CD4-positive, CD25-positive, alpha-beta regulatory T cell (primary cell): ENCODE measurements at regions not wholly inside any gene's neighbourhood (a gene's known extent, or its start where the extent isn't known, plus 50 kb on each side); places are given as distances from the start of the nearest gene placed in this dataset.

ENCODE experiments used
- ATAC-seq, 2 donors: fragments of 150-1000 bp; cut with Tn5 transposase; one replicate each; pipeline ENCODE4 v1.10.0; 2021; ENCODE audit warnings: low read depth in 2 of 2, moderate number of reproducible peaks in 2 of 2, moderate library complexity in 1 of 2
- DNase-seq, 3 donors: peaks; one replicate each; pipeline versions ENCODE4 v3.0.0 to v3.0.0-alpha.2; 2012 to 2022; ENCODE audit warnings: mixed read lengths in 1 of 3
- H3K27ac ChIP-seq: one replicate; pipeline ENCODE4 v1.7.0; 2013; ENCODE audit warnings: mild to moderate bottlenecking, low read length; ENCODE audit not compliant: insufficient read depth, poor library complexity, severe bottlenecking
- H3K27me3 ChIP-seq: one replicate; pipeline ENCODE4 v1.7.0; 2013; ENCODE audit warnings: low read length; ENCODE audit not compliant: control insufficient read depth, insufficient read depth
- H3K36me3 ChIP-seq: one replicate; pipeline ENCODE4 v1.7.0; 2013; ENCODE audit warnings: mild to moderate bottlenecking, low read length, moderate library complexity; ENCODE audit not compliant: control insufficient read depth, insufficient read depth
- H3K4me1 ChIP-seq: 2 replicates; pipeline ENCODE4 v1.7.0; 2013; ENCODE audit warnings: mild to moderate bottlenecking, low read length; ENCODE audit not compliant: insufficient read depth, control insufficient read depth, poor library complexity, severe bottlenecking
- H3K4me3 ChIP-seq: one replicate; pipeline ENCODE4 v1.7.0; 2013; ENCODE audit warnings: low read depth, mild to moderate bottlenecking, low read length, moderate library complexity
- H3K9me3 ChIP-seq, 2 experiments: 1 replicate in 1 of 2; 2 replicates in 1 of 2; pipeline ENCODE4 v1.7.0; 2013; ENCODE audit warnings: low read length in 2 of 2, mild to moderate bottlenecking in 1 of 2, moderate library complexity in 1 of 2; ENCODE audit not compliant: control insufficient read depth in 2 of 2
- H3K27ac Mint-ChIP-seq, 3 donors: one replicate each; pipeline ENCODE4 v1.8.0; 2020 to 2022; ENCODE audit warnings: mild to moderate bottlenecking in 3 of 3, mixed read lengths in 3 of 3, moderate library complexity in 2 of 3
- H3K27me3 Mint-ChIP-seq: one replicate; pipeline ENCODE4 v1.8.0; 2022; ENCODE audit warnings: mild to moderate bottlenecking, mixed read lengths
- H3K36me3 Mint-ChIP-seq: one replicate; pipeline ENCODE4 v1.8.0; 2020; ENCODE audit warnings: mixed read lengths
- H3K4me1 Mint-ChIP-seq, 4 donors: one replicate each; pipeline ENCODE4 v1.8.0; 2020 to 2022; ENCODE audit warnings: mixed read lengths in 4 of 4, mild to moderate bottlenecking in 1 of 4
- H3K4me3 Mint-ChIP-seq, 4 donors: one replicate each; pipeline ENCODE4 v1.8.0; 2020 to 2022; ENCODE audit warnings: mild to moderate bottlenecking in 4 of 4, mixed read lengths in 4 of 4, moderate library complexity in 3 of 4
- H3K9me3 Mint-ChIP-seq, 7 donors: one replicate each; pipeline ENCODE4 v1.8.0; 2020 to 2022; ENCODE audit warnings: mixed read lengths in 7 of 7, mild to moderate bottlenecking in 3 of 7, moderate library complexity in 2 of 7

- no peak overlapping the region for H3K27ac Mint-ChIP-seq
- no peaks in the 10 kb centered on the region for H3K4me1 Mint-ChIP-seq
- Histone ChIP-seq H3K27ac (no peak overlapping the region), H3K9me3 (no peaks in the 10 kb centered on the region), H3K4me3 (no peak overlapping the region), H3K36me3 (no peaks in the 10 kb centered on the region), H3K27me3 (no peaks in the 10 kb centered on the region), H3K4me1 (no peaks in the 10 kb centered on the region)
- H3K36me3 Mint-ChIP-seq: no peaks in the 10 kb centered on the region
- no peaks in the 10 kb centered on the region for H3K27me3 Mint-ChIP-seq
- DNase-seq: no peak
- no peak for ATAC-seq
- peaks cover 0 to 20% (median 7%) of the 10 kb centered on the region in 7 donors for H3K9me3 Mint-ChIP-seq
- no peak overlapping the region for H3K4me3 Mint-ChIP-seq
Observed at GRCh38 chr5:118029807-118030206, 958.5 kb downstream of the DTWD2 start.

- Mint-ChIP-seq H3K9me3 (peaks cover 0 to 11% (median 3%) of the 10 kb centered on the region in 7 donors), H3K4me1 (no peaks in the 10 kb centered on the region), H3K27me3 (no peaks in the 10 kb centered on the region), H3K36me3 (no peaks in the 10 kb centered on the region), H3K27ac (no peak overlapping the region), H3K4me3 (no peak overlapping the region)
- no peak for ATAC-seq
- no peak for DNase-seq
- Histone ChIP-seq H3K27me3 (no peaks in the 10 kb centered on the region), H3K36me3 (no peaks in the 10 kb centered on the region), H3K4me3 (no peak overlapping the region), H3K9me3 (no peaks in the 10 kb centered on the region), H3K27ac (no peak overlapping the region), H3K4me1 (no peaks in the 10 kb centered on the region)
Observed at GRCh38 chr5:118022062-118022461, 966.3 kb downstream of the DTWD2 start.

GRCh38 chr5:118017536-118017935 is 970.8 kb downstream of the DTWD2 start:
- H3K27ac ChIP-seq: no peak overlapping the region
- Mint-ChIP-seq H3K27ac (no peak overlapping the region), H3K36me3 (no peaks in the 10 kb centered on the region), H3K9me3 (peaks cover 0 to 8% (median 5%) of the 10 kb centered on the region in 7 donors), H3K27me3 (no peaks in the 10 kb centered on the region), H3K4me1 (no peaks in the 10 kb centered on the region), H3K4me3 (no peak overlapping the region)
- H3K4me3 ChIP-seq: no peak overlapping the region
- H3K36me3 ChIP-seq: no peaks in the 10 kb centered on the region
- DNase-seq (no peak), ATAC-seq (no peak)
- H3K4me1 ChIP-seq: no peaks in the 10 kb centered on the region
- H3K27me3 ChIP-seq: no peaks in the 10 kb centered on the region
- H3K9me3 ChIP-seq: no peaks in the 10 kb centered on the region

GRCh38 chr5:118016396-118016795 is 972.0 kb downstream of the DTWD2 start:
- no peak overlapping the region for H3K27ac Mint-ChIP-seq
- H3K4me3 ChIP-seq: no peak overlapping the region
- H3K27ac ChIP-seq: no peak overlapping the region
- no peaks in the 10 kb centered on the region for H3K27me3 Mint-ChIP-seq
- H3K4me3 Mint-ChIP-seq: no peak overlapping the region
- H3K36me3 ChIP-seq: no peaks in the 10 kb centered on the region
- no peaks in the 10 kb centered on the region for H3K9me3 ChIP-seq
- H3K36me3 Mint-ChIP-seq: no peaks in the 10 kb centered on the region
- H3K9me3 Mint-ChIP-seq: peaks cover 0 to 10% (median 5%) of the 10 kb centered on the region in 7 donors
- no peaks in the 10 kb centered on the region for H3K4me1 ChIP-seq
- H3K27me3 ChIP-seq: no peaks in the 10 kb centered on the region
- ATAC-seq: no peak
- DNase-seq: no peak
- H3K4me1 Mint-ChIP-seq: no peaks in the 10 kb centered on the region

- Histone ChIP-seq H3K4me3 (no peak overlapping the region), H3K4me1 (no peaks in the 10 kb centered on the region), H3K9me3 (no peaks in the 10 kb centered on the region), H3K27ac (no peak overlapping the region), H3K27me3 (no peaks in the 10 kb centered on the region), H3K36me3 (no peaks in the 10 kb centered on the region)
- no peaks in the 10 kb centered on the region for H3K27me3 Mint-ChIP-seq
- H3K27ac Mint-ChIP-seq: no peak overlapping the region
- H3K36me3 Mint-ChIP-seq: no peaks in the 10 kb centered on the region
- H3K4me3 Mint-ChIP-seq: no peak overlapping the region
- ATAC-seq: no peak
- H3K9me3 Mint-ChIP-seq: peaks cover 0 to 10% (median 5%) of the 10 kb centered on the region in 7 donors
- H3K4me1 Mint-ChIP-seq: no peaks in the 10 kb centered on the region
- no peak for DNase-seq
Observed at GRCh38 chr5:118015511-118015910, 972.8 kb downstream of the DTWD2 start.

GRCh38 chr5:118009741-118010297 is 978.5 kb downstream of the DTWD2 start:
- no peak overlapping the region for H3K4me3 ChIP-seq
- peaks cover 0 to 8% (median 3%) of the 10 kb centered on the region in 7 donors for H3K9me3 Mint-ChIP-seq
- H3K27me3 Mint-ChIP-seq: no peaks in the 10 kb centered on the region
- H3K9me3 ChIP-seq: no peaks in the 10 kb centered on the region
- no peaks in the 10 kb centered on the region for H3K36me3 Mint-ChIP-seq
- H3K27me3 ChIP-seq: no peaks in the 10 kb centered on the region
- H3K27ac Mint-ChIP-seq: no peak overlapping the region
- no peak for DNase-seq
- H3K4me1 Mint-ChIP-seq: no peaks in the 10 kb centered on the region
- H3K4me1 ChIP-seq: no peaks in the 10 kb centered on the region
- no peak overlapping the region for H3K4me3 Mint-ChIP-seq
- H3K36me3 ChIP-seq: no peaks in the 10 kb centered on the region
- ATAC-seq: no peak
- H3K27ac ChIP-seq: no peak overlapping the region

- H3K9me3 Mint-ChIP-seq: peaks cover 0 to 9% (median 2%) of the 10 kb centered on the region in 7 donors
- no peak for DNase-seq
- no peak overlapping the region for H3K27ac Mint-ChIP-seq
- H3K27me3 Mint-ChIP-seq: no peaks in the 10 kb centered on the region
- Histone ChIP-seq H3K9me3 (no peaks in the 10 kb centered on the region), H3K36me3 (no peaks in the 10 kb centered on the region), H3K4me3 (no peak overlapping the region), H3K27me3 (no peaks in the 10 kb centered on the region), H3K4me1 (no peaks in the 10 kb centered on the region), H3K27ac (no peak overlapping the region)
- H3K4me1 Mint-ChIP-seq: no peaks in the 10 kb centered on the region
- no peak for ATAC-seq
- H3K4me3 Mint-ChIP-seq: no peak overlapping the region
- no peaks in the 10 kb centered on the region for H3K36me3 Mint-ChIP-seq
Observed at GRCh38 chr5:118008779-118009178, 979.6 kb downstream of the DTWD2 start.

GRCh38 chr5:118007262-118007661 is 981.1 kb downstream of the DTWD2 start:
- Mint-ChIP-seq H3K9me3 (peaks cover 0 to 9% (median 3%) of the 10 kb centered on the region in 7 donors), H3K27me3 (no peaks in the 10 kb centered on the region), H3K4me3 (no peak overlapping the region), H3K4me1 (no peaks in the 10 kb centered on the region), H3K36me3 (no peaks in the 10 kb centered on the region), H3K27ac (no peak overlapping the region)
- DNase-seq: no peak
- H3K36me3 ChIP-seq: no peaks in the 10 kb centered on the region
- no peaks in the 10 kb centered on the region for H3K9me3 ChIP-seq
- H3K4me1 ChIP-seq: no peaks in the 10 kb centered on the region
- ATAC-seq: no peak
- no peak overlapping the region for H3K27ac ChIP-seq
- no peak overlapping the region for H3K4me3 ChIP-seq
- H3K27me3 ChIP-seq: no peaks in the 10 kb centered on the region
